ENCODE measurements at regions not wholly inside any gene's neighbourhood (a gene's known extent, or its start where the extent isn't known, plus 50 kb on each side); places are given as distances from the start of the nearest gene placed in this dataset.

DNA sequence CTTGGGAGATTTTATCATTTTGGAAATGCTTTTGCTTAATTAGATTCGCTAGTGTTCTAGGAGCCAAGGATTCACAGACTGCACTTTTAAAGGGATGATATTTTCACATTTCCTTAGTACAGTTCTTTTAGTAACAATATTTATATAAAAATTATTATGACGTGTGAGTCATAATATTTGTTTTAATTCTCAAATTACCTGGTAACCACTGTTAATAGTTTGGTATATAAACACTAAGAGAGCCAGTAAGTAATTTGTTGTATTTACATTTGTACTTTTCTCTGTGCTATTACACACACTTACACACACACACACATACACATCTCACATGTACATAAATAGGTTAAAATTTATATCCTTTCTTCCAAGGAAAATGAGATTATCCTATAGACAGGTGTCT is 58.8 kb upstream of the RAD23B start:
- DNase-seq (ENCODE audit: low spot score): no peak
- intact Hi-C loops (cut with DNase I): no loop called here

DNA sequence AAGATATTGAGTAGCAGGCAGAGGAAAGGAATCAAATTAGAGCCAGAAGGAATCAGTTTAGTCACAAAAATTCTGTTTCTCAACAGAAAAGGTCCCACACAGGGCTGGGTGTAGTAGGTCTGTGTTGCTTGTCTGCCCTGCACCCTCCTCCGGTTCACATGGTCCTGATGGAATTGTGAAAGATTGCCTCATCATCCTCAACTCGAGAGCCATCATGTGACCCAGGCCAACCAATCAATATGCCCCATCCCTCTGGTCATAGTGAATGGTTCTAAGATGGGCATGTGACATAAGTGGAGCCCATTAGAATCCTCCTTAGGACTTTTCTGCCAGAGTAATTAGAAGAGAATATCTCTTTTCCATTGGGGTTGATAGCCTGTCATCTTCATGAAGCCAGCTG is 56.7 kb upstream of the RAD23B start:
- intact Hi-C loops (cut with DNase I): no loop called here
- no peak for DNase-seq (ENCODE audit: low spot score)

DNA sequence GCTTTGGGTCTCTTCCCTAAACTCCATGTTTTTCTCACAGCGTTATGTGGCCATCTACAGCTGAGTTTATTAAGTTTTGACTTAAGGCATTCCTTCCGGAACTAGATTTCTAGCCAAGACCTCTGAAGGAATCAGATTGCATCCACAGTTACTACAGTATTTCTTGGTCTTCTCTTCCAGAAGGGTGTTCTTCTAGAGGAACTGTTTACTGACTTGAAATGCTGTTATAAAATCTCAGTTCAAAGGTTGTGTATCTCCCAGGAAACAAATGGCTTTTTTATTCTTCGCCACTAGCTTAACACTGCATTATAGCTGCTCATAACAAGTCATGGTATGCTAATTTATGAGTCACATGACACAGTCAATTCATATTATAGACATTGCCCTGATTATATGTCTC is 55.3 kb upstream of the RAD23B start:
- no peak for DNase-seq (ENCODE audit: low spot score)
- intact Hi-C loops (cut with DNase I): no loop called here

DNA sequence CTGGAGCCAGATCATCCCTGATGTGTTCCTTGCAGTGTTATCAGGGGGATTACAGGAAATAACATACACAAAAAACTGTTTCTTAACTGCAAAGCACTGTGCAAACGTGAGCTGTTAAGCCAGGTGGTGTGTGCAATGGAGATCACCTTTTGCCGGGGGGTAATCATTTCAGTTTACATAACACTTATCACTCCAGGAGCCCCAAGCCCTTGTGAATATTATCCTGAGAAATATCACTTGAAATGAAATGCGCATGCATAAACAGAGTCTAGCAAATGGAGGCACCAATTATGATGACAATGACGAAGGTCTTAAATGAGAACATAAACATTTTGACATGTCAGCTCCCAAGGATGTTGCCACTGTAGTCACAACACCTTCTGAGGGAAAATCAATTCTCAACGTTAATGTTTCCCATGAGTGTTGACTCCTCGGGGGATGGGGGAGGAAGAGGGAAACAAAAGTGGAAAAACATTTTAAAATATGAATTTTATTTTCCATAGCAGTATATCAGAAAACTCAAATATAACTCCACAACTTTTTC is 54.5 kb upstream of the RAD23B start:
- intact Hi-C loops (cut with DNase I): no loop called here

DNA sequence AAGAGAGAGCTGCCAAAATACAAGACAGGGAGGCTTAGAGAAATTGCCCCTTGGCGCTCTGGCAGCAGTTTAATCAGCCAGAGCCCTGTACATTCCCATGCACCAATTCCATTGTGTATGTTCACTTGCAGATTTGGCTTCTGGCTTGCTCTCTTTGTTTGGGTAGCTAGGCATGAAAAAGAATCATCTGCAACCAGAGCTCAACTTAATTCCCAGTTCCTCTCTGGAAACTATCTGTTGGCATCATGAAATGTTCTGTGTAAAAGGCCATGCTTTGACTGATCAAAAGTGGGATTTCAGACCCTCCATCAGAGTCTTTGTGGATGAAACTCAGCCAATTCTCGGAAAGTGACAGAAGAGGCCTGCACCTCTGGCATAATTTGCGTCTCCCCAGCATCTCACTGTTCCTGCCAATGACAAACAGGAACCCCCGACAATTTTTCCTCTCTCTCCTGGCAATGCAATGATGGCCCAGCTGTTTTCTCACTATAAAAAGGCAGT is 53.8 kb upstream of the RAD23B start:
- intact Hi-C loops (cut with DNase I): no loop called here
- no peak for DNase-seq (ENCODE audit: low spot score)

More for the DNA sequence above, 54.5 kb upstream of the RAD23B start:
- DNase-seq (ENCODE audit: low spot score): no peak
